NCI-H345 treated with DMSO at 0.1 percent for 48 hours (cell line): ENCODE measurements at regions not wholly inside any gene's neighbourhood (a gene's known extent, or its start where the extent isn't known, plus 50 kb on each side); places are given as distances from the start of the nearest gene placed in this dataset.
"Not testable (repeated sequence)": the region's sequence is repeated elsewhere in the genome, so short reads cannot be mapped to it uniquely, and the experiment has no call there.

Experiments
- DNase-seq: peaks from one replicate; lab custom pipeline; 2025; ENCODE audit not compliant: unreplicated experiment; lab: John Stamatoyannopoulos, UW

DNA sequence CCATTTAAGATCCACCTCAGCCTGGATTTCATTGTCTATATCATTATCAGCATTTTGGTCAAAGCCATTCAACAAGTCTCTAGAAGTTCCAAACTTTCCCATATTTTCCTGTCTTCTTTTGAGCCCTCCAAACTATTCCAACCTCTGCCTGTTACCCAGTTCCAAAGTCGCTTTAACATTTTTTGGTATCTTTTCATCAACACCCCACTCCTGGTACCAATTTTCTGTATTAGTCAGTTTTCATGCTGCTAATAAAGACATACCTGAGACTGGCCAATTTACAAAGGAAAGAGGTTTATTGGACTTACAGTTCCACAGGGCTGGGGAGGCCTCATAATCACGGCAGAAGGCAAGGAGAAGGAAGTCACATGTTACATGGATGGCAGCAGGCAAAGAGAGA is 982.9 kb downstream of the TAF11L14 start:
- DNase-seq: not testable (repeated sequence)

DNA sequence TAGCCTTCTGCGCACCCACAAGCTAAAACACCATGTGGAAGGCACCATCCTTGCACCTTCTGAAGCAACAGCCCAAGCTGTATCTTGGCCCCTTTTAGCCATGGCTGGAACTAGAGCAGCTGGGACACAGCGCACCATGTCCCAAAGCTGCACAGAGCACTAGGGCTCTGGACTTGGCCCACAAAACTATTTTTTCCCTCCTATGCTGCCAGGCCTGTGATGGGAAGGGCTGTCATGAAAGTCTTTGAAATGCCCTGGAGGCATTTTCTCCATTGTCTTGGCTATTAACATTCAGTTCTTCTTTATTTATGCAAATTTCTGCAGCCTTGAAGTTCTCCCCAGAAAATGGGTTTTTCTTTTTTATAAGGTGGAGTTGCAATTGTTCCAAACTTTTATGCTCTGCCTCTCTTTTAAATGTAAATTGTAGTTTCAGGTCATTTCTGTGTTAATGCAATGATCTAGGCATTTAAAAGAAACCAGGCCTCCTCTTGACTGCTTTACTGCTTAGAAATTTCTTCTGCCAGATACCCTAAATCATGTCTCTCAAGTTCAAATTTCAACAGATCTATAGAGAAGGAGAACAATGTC is 996.3 kb downstream of the TAF11L14 start:
- no peak for DNase-seq

GRCh38 chr5:18652404-18653215 is 1018.4 kb downstream of the TAF11L14 start:
- no peak for DNase-seq

DNA sequence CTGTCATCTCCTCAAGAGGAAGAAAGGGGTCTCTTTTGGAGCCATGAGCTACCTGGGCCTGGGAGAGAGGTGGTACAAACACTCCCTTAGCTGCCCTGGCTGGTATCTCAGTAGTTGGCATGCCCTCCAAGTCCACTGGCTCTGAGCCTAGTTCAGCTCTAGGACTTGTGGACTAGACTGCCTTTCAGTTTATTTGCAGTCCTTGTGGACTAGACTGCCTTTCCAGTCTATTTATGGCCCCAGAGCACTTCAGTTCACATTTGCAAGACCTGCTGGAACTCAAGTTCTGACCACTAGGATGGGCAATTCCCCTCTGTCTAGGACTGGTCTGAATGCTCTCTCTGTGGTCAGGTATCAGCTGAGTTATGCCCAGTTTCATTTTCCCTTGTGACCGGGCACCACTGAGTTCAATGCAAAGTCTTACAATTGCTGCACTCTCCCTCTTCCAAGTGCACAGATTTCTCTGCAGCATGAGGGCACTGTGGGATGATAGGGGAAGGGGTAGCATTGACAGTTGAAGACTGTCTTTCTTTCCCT is 1019.0 kb downstream of the TAF11L14 start:
- no peak for DNase-seq

DNA sequence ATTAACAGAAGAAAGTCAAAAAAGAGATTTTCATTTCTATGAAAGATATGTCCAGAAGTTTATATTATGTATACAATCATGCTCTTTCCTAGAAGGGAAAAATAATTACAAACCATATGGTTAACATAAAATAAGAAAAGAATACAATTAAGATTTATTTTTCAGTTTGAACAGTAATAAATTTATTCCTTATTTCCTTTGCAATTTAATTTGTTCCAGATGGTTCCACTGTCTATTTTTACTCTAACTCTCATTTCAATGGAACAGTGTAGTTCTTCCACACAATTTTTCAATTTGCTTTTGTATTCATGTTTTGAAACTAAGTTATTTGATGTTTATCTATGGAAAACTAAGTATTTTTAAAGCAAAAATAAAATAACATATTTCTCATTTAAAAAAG is 1026.3 kb downstream of the TAF11L14 start:
- no peak for DNase-seq

GRCh38 chr5:18662231-18662630 is 1028.0 kb downstream of the TAF11L14 start:
- DNase-seq: no peak

- not testable (repeated sequence) for DNase-seq
Measured at GRCh38 chr5:18674212-18674611, 1040.0 kb downstream of the TAF11L14 start.

GRCh38 chr5:18675041-18675440 is 1040.8 kb downstream of the TAF11L14 start:
- no peak for DNase-seq

GRCh38 chr5:18686253-18686652 is 1052.0 kb downstream of the TAF11L14 start:
- DNase-seq: no peak

DNA sequence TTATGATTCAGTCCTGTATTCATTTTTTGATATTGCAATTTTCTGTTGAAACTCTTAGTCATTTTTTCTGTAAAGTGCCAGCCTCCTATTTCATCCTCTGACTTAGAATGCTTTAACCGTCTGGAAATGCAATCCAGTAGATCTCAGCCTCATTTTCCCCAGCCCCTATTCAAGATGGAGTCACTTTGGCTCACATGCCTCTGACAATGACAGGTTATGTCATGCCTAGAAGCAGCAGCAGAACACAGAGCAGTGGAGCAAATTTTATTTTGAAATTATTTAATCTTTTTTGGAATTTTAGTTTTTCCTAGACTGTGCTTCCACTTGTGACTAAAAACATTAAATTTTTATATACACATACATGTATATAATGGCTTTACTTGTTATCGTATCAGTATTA is 1053.2 kb downstream of the TAF11L14 start:
- no peak for DNase-seq

- DNase-seq: no peak
Measured at GRCh38 chr5:18699681-18700080, 1065.4 kb downstream of the TAF11L14 start.

DNA sequence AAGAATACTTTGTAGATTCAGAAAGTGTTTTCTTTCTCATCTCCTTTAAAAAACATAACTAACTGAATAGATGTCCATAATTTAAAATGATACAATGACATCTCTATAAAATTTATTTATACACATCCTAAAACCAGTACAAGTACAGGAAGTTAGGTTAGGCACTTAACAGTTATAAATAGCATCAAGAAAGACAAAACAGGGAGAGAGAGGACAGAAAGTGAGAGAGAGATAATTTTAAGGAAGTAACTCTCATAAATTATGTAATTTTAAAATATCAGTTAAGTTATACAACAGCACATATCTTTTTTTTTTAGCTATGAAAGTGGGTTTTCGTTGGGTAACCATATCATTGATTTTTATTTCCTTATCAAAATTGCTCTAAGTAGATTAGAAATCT is 1068.6 kb downstream of the TAF11L14 start:
- no peak for DNase-seq

DNA sequence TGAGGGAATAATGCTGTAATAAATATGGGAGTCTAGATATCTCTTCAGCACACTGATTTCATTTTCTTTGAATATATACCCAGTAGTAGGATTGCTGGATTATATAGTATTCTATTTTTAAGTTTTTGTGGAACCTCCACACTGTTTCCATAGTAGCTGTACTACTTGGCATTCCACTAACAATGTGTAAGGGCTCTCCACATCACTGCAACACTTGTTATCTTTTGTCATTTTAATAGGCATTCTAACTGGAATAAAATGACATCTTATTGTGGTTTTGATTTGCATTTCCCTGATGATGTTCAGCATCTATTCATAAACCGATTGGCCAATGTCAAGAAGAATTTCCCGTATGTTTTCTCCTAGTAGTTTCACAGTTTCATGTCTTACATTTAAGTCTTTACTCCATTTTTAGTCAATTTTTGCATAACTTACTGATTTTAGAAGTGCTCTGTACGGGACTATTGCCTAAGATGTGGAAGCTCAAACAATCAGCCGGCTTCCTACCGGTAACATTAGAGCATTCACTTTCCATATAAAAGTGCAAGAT is 1078.8 kb downstream of the TAF11L14 start:
- no peak for DNase-seq

DNA sequence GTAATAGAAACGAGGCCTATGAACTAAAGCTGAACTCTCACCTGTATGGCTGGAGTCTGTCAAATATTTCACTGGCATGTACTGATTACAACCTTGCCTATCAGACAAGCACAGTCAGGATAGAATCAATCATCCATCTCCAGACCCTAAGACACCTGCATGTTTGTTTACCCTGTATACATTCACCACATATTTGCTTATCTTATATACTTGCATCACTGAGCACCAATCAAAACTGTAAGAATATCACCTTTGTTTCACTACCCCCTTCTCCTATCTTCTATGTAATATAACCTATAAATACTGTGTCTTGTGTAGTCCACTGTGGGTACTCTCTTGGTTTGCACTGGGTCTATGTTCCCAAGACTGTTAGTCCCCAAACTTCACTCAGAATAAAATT is 1085.7 kb downstream of the TAF11L14 start:
- DNase-seq: no peak

DNA sequence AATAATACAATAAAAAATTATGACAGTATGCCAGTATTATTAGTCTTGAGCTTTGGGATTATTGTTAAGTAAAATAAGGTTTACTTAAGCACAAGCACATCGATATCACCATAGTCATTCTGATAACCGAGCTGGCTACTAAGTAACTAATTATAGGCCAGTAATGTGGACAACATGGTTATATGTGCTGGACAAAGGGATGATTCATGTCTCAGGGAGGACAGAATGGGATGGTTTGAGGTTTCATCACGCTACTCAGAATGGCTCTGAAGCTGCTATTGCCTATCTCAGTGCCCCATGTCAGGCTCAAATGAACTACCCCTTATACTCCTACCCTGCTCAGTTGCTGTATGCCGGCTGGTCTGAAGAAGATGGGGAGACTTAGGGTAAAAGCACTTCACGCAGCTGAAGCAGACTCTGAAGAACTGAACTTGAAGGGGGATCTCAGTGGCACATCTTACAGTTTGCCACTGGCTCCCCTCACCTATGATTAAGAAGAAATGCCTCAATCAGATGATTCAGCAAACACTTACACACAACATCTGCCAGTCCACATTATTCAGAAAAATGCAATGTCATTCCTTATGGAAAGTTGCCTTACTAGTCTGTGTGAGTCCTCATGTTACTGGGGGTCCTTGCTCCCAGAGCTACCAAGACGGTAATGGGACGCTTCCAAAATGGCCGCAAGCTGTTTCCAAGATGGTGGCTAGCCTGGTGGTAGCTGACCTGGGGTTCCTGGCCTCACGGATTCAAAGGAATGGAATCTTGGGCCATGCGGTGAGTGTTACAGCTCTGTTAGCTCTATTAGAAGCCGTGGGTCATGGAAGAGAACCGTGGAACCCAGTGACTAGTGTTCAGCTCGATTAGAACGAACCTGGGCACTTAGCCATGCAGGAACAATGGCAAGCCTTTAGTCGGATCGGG is 1098.6 kb downstream of the TAF11L14 start:
- DNase-seq: no peak

DNA sequence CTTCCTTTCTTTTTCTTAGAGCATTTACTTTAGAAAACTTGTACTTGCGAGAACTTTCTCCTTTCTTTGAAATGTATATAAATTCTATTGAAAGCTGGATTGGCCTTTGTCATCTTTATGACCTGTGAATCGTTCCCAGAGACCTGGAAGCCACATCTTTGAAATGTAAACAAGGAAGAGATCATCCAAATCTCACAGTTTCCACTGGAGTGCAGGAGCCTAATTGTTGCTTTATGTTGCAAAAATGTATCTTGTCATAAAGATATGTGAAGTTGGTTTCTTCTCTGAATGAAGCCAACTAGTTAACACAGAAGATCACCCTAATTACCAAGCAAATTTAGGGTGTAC is 1101.8 kb downstream of the TAF11L14 start:
- no peak for DNase-seq

- DNase-seq: not testable (repeated sequence)
Measured at GRCh38 chr5:18736736-18737135, 1102.5 kb downstream of the TAF11L14 start.

DNA sequence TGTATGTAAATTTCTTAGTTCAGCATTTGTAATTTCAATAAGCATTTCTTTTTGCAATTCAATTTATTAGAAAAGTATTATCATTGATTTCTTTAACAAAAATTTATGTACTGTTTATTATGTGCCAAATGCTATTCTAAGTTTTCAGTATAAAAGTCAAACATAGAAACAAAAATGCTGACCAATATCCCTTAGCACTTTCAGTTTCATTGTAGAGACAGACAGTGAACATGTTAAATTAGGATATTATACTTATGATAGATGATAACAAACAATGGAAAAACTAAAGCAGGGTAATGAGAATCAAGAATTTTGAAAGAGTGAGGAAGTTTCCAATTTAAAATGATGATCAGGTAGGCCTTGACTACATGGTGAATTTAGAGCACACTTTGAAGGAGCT is 1106.0 kb downstream of the TAF11L14 start:
- DNase-seq: no peak

DNA sequence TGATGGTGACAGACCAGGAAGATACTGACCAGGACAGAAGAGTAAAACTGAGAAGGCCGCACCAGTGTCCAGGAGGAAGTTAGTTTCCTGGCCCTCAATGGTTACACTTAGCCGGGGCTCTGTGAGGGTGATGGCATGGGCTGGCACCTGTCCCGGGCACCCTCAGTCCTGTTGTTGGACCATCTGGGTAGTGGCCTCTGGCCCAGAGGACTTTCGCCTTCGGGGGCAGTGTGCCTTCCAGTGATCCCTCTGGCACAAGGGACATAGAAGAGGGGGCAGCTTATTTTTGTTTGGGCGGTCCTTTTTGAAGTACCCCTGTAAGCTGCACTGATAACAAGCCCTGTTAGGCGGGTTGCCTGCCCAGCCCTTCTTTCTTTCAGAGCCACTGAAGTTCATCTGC is 1108.6 kb downstream of the TAF11L14 start:
- no peak for DNase-seq

DNA sequence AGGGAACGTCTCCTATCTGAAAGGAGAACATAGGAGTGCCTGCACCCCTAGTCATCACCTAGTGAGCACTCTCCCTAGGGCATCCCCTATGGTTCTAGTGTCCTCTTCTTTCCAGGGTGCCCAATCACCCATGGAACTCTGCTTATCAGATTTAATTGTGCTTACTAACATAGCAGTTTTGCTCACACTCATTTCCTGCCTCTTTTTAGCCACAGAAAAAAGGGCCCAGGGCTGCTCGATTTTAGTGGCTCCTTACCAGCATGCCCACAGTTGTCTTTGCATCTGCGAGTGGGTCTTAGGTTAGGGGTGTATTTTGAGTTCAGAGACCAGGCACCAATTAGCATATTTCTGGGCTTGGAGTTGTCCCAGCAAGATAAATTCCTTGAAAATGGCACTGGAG is 1110.2 kb downstream of the TAF11L14 start:
- no peak for DNase-seq
